ENCODE measurements at regions not wholly inside any gene's neighbourhood (a gene's known extent, or its start where the extent isn't known, plus 50 kb on each side); places are given as distances from the start of the nearest gene placed in this dataset.
"Not testable (repeated sequence)": the region's sequence is repeated elsewhere in the genome, so short reads cannot be mapped to it uniquely, and the experiment has no call there.

DNA sequence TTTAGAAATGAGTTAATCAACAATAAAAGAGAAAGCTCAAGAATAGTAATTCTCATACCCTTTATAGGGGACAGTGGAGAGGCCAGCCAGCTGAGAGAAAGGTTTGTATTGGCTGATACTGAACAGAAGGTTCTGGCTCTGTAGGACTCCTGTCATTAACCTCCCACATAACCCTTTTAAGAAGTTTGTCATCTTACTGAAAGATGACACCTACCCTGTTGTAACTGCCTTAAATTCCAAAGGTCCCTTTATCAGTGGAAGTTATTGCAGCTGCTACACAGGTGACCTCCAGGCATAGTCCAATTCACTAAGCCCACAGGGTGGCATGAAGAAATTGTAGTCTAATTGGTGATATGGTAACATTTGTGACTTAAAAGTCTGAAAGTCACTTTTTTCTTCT lies 790.1 kb downstream of the TENT5A start:
- H3K36me3 ChIP-seq (ENCODE audit: control insufficient read depth in 5 of 5, insufficient read depth in 5 of 5, low read length in 5 of 5) = no peaks in the 10 kb centered on the region
- H3K27ac ChIP-seq (ENCODE audit: low read depth, low read length) = no peak overlapping the region
- no peak overlapping the region for H3K9ac ChIP-seq (ENCODE audit: low read length in 5 of 5)
- peaks cover 0 to 3% (median 0%) of the 10 kb centered on the region in 5 donors for H3K4me1 ChIP-seq (ENCODE audit: control insufficient read depth in 5 of 5, insufficient read depth in 5 of 5, low read length in 5 of 5)
- H3K27me3 ChIP-seq (ENCODE audit: control insufficient read depth in 5 of 5, insufficient read depth in 4 of 5, low read length in 5 of 5) = no peaks in the 10 kb centered on the region
- no peak overlapping the region for H3K4me3 ChIP-seq (ENCODE audit: low read depth in 1 of 5, low read length in 5 of 5)
- H3K9me3 ChIP-seq (ENCODE audit: control insufficient read depth in 5 of 5, low read length in 5 of 5) = peaks cover 0 to 3% (median 0%) of the 10 kb centered on the region in 5 donors

DNA sequence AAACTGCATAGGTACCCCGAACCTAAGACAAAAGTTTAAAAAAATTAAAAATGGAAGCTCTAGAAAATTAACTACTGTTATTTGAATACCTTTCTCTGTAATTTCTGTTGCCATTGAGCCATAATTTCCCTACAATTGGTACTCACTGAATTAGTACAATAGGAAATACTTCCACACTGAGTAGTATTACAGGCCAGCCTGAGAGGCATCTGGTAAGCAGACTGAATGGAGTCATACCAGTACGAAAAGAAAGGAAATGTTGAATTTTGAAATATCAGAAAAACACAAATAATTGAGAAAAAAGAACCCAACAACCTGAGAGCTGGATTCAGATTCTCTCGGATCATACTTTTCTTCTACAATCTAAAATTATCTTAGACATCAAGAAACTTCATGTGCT lies 791.3 kb downstream of the TENT5A start:
- H3K36me3 ChIP-seq (ENCODE audit: control insufficient read depth in 5 of 5, insufficient read depth in 5 of 5, low read length in 5 of 5) = no peaks in the 10 kb centered on the region
- H3K27ac ChIP-seq (ENCODE audit: low read depth, low read length) = no peak overlapping the region
- no peak overlapping the region for H3K4me3 ChIP-seq (ENCODE audit: low read depth in 1 of 5, low read length in 5 of 5)
- H3K9ac ChIP-seq (ENCODE audit: low read length in 5 of 5) = no peak overlapping the region
- peaks cover 0 to 3% (median 0%) of the 10 kb centered on the region in 5 donors for H3K4me1 ChIP-seq (ENCODE audit: control insufficient read depth in 5 of 5, insufficient read depth in 5 of 5, low read length in 5 of 5)
- H3K27me3 ChIP-seq (ENCODE audit: control insufficient read depth in 5 of 5, insufficient read depth in 4 of 5, low read length in 5 of 5) = no peaks in the 10 kb centered on the region
- peaks cover 0 to 3% (median 0%) of the 10 kb centered on the region in 5 donors for H3K9me3 ChIP-seq (ENCODE audit: control insufficient read depth in 5 of 5, low read length in 5 of 5)

DNA sequence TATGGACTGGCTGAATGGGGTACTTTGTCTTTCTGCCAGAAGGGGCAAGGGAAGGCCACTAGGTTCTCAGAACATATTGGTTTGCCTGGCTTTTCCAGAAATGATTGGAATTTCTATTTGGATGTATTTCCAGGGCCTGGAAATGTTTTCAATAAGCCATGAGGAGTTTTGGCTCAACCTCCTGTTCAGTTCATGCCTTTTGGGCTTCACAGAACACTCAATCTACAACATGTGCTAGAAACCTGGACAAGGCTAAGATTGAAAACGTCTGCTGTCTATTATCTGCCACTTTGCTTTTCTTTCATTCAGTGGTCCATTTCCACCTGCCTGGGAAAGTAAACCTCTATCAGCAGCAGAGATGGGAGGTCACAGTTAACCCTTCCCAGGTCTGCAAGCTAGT lies 793.4 kb downstream of the TENT5A start:
- Histone ChIP-seq H3K27me3 (ENCODE audit: control insufficient read depth in 5 of 5, insufficient read depth in 4 of 5, low read length in 5 of 5) (no peaks in the 10 kb centered on the region), H3K9me3 (ENCODE audit: control insufficient read depth in 5 of 5, low read length in 5 of 5) (peaks cover 0 to 3% (median 0%) of the 10 kb centered on the region in 5 donors), H3K4me3 (ENCODE audit: low read depth in 1 of 5, low read length in 5 of 5) (no peak overlapping the region), H3K4me1 (ENCODE audit: control insufficient read depth in 5 of 5, insufficient read depth in 5 of 5, low read length in 5 of 5) (peaks cover 0 to 3% (median 0%) of the 10 kb centered on the region in 5 donors), H3K27ac (ENCODE audit: low read depth, low read length) (no peak overlapping the region), H3K36me3 (ENCODE audit: control insufficient read depth in 5 of 5, insufficient read depth in 5 of 5, low read length in 5 of 5) (no peaks in the 10 kb centered on the region), H3K9ac (ENCODE audit: low read length in 5 of 5) (no peak overlapping the region)

DNA sequence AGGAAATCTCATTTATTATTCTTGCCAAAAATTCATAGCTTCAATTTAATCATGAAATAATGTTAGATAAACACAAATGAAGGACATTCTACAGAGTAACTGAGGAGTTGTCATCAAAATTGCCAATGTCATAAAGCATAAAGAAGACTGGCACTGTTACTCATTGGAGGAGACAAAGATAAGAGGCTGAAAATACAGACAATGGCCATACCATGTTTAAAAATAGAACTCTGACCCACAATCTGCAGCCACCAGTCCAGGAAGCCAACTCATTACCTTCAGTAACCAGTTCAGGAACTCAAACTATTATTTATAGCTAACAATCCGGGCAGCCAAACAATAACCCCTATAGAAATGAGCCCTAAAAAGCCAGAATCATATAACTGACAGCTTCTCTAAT lies 795.6 kb downstream of the TENT5A start:
- no peak overlapping the region for H3K27ac ChIP-seq (ENCODE audit: low read depth, low read length)

DNA sequence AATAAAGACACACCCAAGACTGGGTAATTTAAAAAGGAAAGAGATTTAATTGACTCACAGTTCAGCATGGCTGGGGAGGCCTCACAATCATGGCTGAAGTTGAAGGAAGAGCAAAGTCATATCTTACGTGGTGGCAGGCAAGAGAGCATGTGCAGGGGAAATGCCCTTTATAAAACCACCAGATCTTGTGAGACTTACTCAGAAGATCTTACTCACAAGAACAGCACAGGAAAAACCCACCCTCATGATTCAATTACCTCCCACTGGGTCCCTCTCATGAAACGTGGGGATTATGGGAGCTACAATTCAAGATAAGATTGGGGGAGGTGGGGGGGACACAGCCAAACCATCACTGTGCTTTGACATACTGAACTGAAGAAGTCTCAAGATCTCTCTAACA lies 800.0 kb downstream of the TENT5A start:
- not testable (repeated sequence) for H3K4me3 ChIP-seq (ENCODE audit: low read depth in 1 of 5, low read length in 5 of 5); H3K4me1 ChIP-seq (ENCODE audit: control insufficient read depth in 5 of 5, insufficient read depth in 5 of 5, low read length in 5 of 5); H3K27ac ChIP-seq (ENCODE audit: low read depth, low read length); H3K27me3 ChIP-seq (ENCODE audit: control insufficient read depth in 5 of 5, insufficient read depth in 4 of 5, low read length in 5 of 5); H3K9ac ChIP-seq (ENCODE audit: low read length in 5 of 5); H3K9me3 ChIP-seq (ENCODE audit: control insufficient read depth in 5 of 5, low read length in 5 of 5); H3K36me3 ChIP-seq (ENCODE audit: control insufficient read depth in 5 of 5, insufficient read depth in 5 of 5, low read length in 5 of 5)

More for the DNA sequence above, 795.6 kb downstream of the TENT5A start:
- no peak overlapping the region for H3K4me3 ChIP-seq (ENCODE audit: low read depth in 1 of 5, low read length in 5 of 5)
- H3K9me3 ChIP-seq (ENCODE audit: control insufficient read depth in 5 of 5, low read length in 5 of 5) = peaks cover 0 to 3% (median 0%) of the 10 kb centered on the region in 5 donors
- no peaks in the 10 kb centered on the region for H3K27me3 ChIP-seq (ENCODE audit: control insufficient read depth in 5 of 5, insufficient read depth in 4 of 5, low read length in 5 of 5)
- H3K9ac ChIP-seq (ENCODE audit: low read length in 5 of 5) = no peak overlapping the region
- H3K4me1 ChIP-seq (ENCODE audit: control insufficient read depth in 5 of 5, insufficient read depth in 5 of 5, low read length in 5 of 5) = peaks cover 0 to 3% (median 0%) of the 10 kb centered on the region in 5 donors
- H3K36me3 ChIP-seq (ENCODE audit: control insufficient read depth in 5 of 5, insufficient read depth in 5 of 5, low read length in 5 of 5) = no peaks in the 10 kb centered on the region

DNA sequence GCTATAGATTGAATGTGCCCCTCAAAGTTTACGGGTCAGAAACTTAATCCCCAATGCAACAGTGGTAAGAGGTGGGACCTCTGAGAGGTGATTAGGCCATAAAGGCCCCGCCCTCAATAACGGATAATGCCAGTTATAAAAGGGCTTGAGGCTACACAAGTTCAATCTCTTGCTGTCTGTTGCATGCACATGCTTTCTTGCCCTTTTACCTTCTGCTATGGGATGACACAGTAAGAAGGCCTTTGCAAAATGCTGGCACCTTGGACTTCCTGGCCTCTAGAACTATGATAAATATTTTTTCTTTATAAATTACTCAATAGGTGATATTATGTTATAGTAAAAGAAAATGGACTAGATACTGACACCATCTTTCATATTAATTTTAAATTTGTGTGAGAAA lies 806.1 kb downstream of the TENT5A start:
- H3K9ac ChIP-seq (ENCODE audit: low read length in 5 of 5) = no peak overlapping the region
- H3K4me1 ChIP-seq (ENCODE audit: control insufficient read depth in 5 of 5, insufficient read depth in 5 of 5, low read length in 5 of 5) = no peaks in the 10 kb centered on the region
- no peaks in the 10 kb centered on the region for H3K36me3 ChIP-seq (ENCODE audit: control insufficient read depth in 5 of 5, insufficient read depth in 5 of 5, low read length in 5 of 5)
- no peak overlapping the region for H3K27ac ChIP-seq (ENCODE audit: low read depth, low read length)
- H3K9me3 ChIP-seq (ENCODE audit: control insufficient read depth in 5 of 5, low read length in 5 of 5) = no peaks in the 10 kb centered on the region
- H3K4me3 ChIP-seq (ENCODE audit: low read depth in 1 of 5, low read length in 5 of 5) = no peak overlapping the region
- no peaks in the 10 kb centered on the region for H3K27me3 ChIP-seq (ENCODE audit: control insufficient read depth in 5 of 5, insufficient read depth in 4 of 5, low read length in 5 of 5)

DNA sequence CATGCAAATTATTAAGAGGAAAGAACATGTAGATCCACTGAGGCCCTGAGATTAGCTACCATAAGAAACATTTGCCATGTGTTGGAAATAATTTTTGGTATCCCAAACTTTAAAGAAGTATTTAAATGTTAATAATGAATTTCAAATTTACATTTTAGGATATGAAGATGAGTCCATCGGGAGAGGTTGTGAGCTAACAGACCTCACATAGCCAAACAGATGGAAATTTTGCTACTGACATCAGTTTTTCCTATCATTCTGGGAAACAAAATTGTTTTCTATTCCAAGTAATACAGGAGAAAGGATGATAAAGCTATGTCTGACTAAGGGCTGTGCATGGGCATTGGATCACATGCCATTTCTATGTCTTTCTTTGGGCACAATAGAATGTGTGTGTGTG lies 809.6 kb downstream of the TENT5A start:
- Histone ChIP-seq H3K9ac (ENCODE audit: low read length in 5 of 5) (no peak overlapping the region), H3K4me1 (ENCODE audit: control insufficient read depth in 5 of 5, insufficient read depth in 5 of 5, low read length in 5 of 5) (no peaks in the 10 kb centered on the region), H3K9me3 (ENCODE audit: control insufficient read depth in 5 of 5, low read length in 5 of 5) (no peaks in the 10 kb centered on the region), H3K27ac (ENCODE audit: low read depth, low read length) (no peak overlapping the region), H3K27me3 (ENCODE audit: control insufficient read depth in 5 of 5, insufficient read depth in 4 of 5, low read length in 5 of 5) (no peaks in the 10 kb centered on the region), H3K4me3 (ENCODE audit: low read depth in 1 of 5, low read length in 5 of 5) (no peak overlapping the region), H3K36me3 (ENCODE audit: control insufficient read depth in 5 of 5, insufficient read depth in 5 of 5, low read length in 5 of 5) (no peaks in the 10 kb centered on the region)

DNA sequence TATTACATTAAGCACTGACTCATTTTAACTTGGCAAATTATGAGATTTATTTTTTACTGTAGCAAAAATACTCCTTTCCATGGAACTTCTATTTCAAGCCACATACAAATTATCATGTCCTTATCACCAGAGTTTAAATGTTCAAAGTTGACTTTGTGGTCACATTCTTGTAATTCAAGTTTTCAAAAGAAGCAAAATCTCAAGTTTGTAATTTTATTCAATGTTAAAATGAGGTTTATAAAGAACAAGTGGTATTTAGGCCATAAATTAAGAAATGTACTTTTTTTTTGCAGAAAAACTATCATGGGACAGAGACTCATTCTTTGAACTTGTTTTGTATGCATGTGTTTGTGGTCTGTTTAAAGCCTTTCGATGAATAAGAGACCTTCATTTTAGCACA lies 811.5 kb downstream of the TENT5A start:
- no peak overlapping the region for H3K27ac ChIP-seq (ENCODE audit: low read depth, low read length)
- H3K4me1 ChIP-seq (ENCODE audit: control insufficient read depth in 5 of 5, insufficient read depth in 5 of 5, low read length in 5 of 5) = no peaks in the 10 kb centered on the region
- peaks cover 0 to 3% (median 0%) of the 10 kb centered on the region in 5 donors for H3K9me3 ChIP-seq (ENCODE audit: control insufficient read depth in 5 of 5, low read length in 5 of 5)
- H3K27me3 ChIP-seq (ENCODE audit: control insufficient read depth in 5 of 5, insufficient read depth in 4 of 5, low read length in 5 of 5) = no peaks in the 10 kb centered on the region
- no peak overlapping the region for H3K4me3 ChIP-seq (ENCODE audit: low read depth in 1 of 5, low read length in 5 of 5)
- no peak overlapping the region for H3K9ac ChIP-seq (ENCODE audit: low read length in 5 of 5)
- H3K36me3 ChIP-seq (ENCODE audit: control insufficient read depth in 5 of 5, insufficient read depth in 5 of 5, low read length in 5 of 5) = no peaks in the 10 kb centered on the region

DNA sequence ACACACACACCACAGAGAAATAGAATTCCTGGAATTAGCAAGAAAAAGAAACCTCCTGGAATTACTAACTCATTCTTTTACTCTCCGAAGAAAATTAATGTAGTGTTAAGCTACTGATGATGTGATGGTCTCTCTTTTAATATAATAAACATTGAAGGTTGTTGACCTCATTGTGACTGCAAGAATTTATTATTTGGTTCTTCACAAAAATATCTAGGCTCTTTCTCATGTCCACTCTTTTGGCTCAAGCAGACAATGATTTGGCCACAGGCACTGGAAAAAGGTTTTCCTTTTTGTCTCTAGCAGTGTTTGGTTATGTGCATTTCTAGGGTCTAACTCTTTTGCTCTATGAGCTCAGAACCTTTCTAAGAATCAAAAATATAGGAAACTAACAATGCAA lies 811.9 kb downstream of the TENT5A start:
- Histone ChIP-seq H3K27me3 (ENCODE audit: control insufficient read depth in 5 of 5, insufficient read depth in 4 of 5, low read length in 5 of 5) (no peaks in the 10 kb centered on the region), H3K9me3 (ENCODE audit: control insufficient read depth in 5 of 5, low read length in 5 of 5) (peaks cover 0 to 3% (median 0%) of the 10 kb centered on the region in 5 donors), H3K36me3 (ENCODE audit: control insufficient read depth in 5 of 5, insufficient read depth in 5 of 5, low read length in 5 of 5) (no peaks in the 10 kb centered on the region), H3K9ac (ENCODE audit: low read length in 5 of 5) (no peak overlapping the region), H3K4me3 (ENCODE audit: low read depth in 1 of 5, low read length in 5 of 5) (no peak overlapping the region), H3K4me1 (ENCODE audit: control insufficient read depth in 5 of 5, insufficient read depth in 5 of 5, low read length in 5 of 5) (no peaks in the 10 kb centered on the region), H3K27ac (ENCODE audit: low read depth, low read length) (no peak overlapping the region)

DNA sequence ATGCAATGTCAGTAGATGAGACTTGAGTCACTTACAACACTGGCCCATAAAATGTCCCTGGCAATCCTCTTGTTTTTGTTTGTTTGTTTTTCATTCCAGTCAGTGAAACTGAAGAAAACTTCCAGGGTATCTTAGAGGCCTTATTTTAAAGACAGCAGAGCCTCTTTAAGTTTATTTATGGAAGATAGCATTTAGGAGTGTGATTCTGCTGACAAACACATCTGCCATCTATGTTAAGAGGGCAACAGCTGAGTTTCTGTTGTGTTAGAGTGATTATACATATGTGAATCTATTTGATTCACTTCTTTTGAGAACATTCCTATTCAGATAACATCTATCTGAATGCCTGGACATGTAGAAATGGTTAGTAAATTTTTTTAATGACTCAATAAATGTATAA lies 812.6 kb downstream of the TENT5A start:
- H3K4me3 ChIP-seq (ENCODE audit: low read depth in 1 of 5, low read length in 5 of 5) = no peak overlapping the region

DNA sequence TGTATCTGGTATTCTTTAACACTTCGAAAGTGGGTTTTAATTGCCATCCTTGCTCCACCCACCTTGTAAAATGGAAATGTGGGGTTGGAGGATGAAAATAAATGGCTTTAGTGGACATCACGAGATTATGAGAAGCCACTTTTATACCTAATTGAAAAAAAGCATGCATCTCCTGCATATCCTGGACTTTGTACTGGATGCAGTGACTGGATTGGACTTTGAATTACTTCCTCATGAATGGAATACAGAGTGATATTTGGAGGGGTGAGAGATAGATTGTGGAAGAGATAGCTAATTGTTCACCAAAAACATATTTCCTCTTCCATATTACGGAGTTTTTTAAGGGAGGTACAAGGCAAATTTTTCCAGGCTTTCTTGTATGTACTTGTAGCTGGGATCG lies 813.0 kb downstream of the TENT5A start:
- H3K4me1 ChIP-seq (ENCODE audit: control insufficient read depth in 5 of 5, insufficient read depth in 5 of 5, low read length in 5 of 5) = no peaks in the 10 kb centered on the region

More for the DNA sequence above, 812.6 kb downstream of the TENT5A start:
- Histone ChIP-seq H3K4me1 (ENCODE audit: control insufficient read depth in 5 of 5, insufficient read depth in 5 of 5, low read length in 5 of 5) (no peaks in the 10 kb centered on the region), H3K27ac (ENCODE audit: low read depth, low read length) (no peak overlapping the region), H3K27me3 (ENCODE audit: control insufficient read depth in 5 of 5, insufficient read depth in 4 of 5, low read length in 5 of 5) (no peaks in the 10 kb centered on the region), H3K9ac (ENCODE audit: low read length in 5 of 5) (no peak overlapping the region), H3K9me3 (ENCODE audit: control insufficient read depth in 5 of 5, low read length in 5 of 5) (peaks cover 0 to 3% (median 0%) of the 10 kb centered on the region in 5 donors), H3K36me3 (ENCODE audit: control insufficient read depth in 5 of 5, insufficient read depth in 5 of 5, low read length in 5 of 5) (no peaks in the 10 kb centered on the region)

More for the DNA sequence above, 813.0 kb downstream of the TENT5A start:
- H3K36me3 ChIP-seq (ENCODE audit: control insufficient read depth in 5 of 5, insufficient read depth in 5 of 5, low read length in 5 of 5) = no peaks in the 10 kb centered on the region
- no peaks in the 10 kb centered on the region for H3K27me3 ChIP-seq (ENCODE audit: control insufficient read depth in 5 of 5, insufficient read depth in 4 of 5, low read length in 5 of 5)
- H3K4me3 ChIP-seq (ENCODE audit: low read depth in 1 of 5, low read length in 5 of 5) = no peak overlapping the region
- no peak overlapping the region for H3K9ac ChIP-seq (ENCODE audit: low read length in 5 of 5)
- no peak overlapping the region for H3K27ac ChIP-seq (ENCODE audit: low read depth, low read length)
- peaks cover 0 to 3% (median 0%) of the 10 kb centered on the region in 5 donors for H3K9me3 ChIP-seq (ENCODE audit: control insufficient read depth in 5 of 5, low read length in 5 of 5)
